Mesodermal cell (in vitro differentiated cells): ENCODE measurements at regions not wholly inside any gene's neighbourhood (a gene's known extent, or its start where the extent isn't known, plus 50 kb on each side); places are given as distances from the start of the nearest gene placed in this dataset.
"Not testable (repeated sequence)": the region's sequence is repeated elsewhere in the genome, so short reads cannot be mapped to it uniquely, and the experiment has no call there.

Experiments
- H3K27ac ChIP-seq: 2 replicates; pipeline ENCODE4 v1.7.0; 2013; ENCODE audit warnings: mild to moderate bottlenecking, low read depth, low read length, moderate library complexity; ENCODE audit not compliant: severe bottlenecking
- H3K36me3 ChIP-seq: 2 replicates; pipeline ENCODE4 v1.7.1; 2013; ENCODE audit warnings: mild to moderate bottlenecking, low read length, moderate library complexity; ENCODE audit not compliant: control insufficient read depth, insufficient read depth
- H3K4me1 ChIP-seq: one replicate; pipeline ENCODE4 v1.7.1; 2013; ENCODE audit warnings: mild to moderate bottlenecking, low read length; ENCODE audit not compliant: insufficient read depth, control insufficient read depth, poor library complexity, severe bottlenecking
- H3K4me3 ChIP-seq: 2 replicates; pipeline ENCODE4 v1.7.0; 2013; ENCODE audit warnings: low read length, control low read depth, mild to moderate bottlenecking; ENCODE audit not compliant: insufficient read depth, poor library complexity, severe bottlenecking; ENCODE audit errors: extremely low read depth
- H3K9me3 ChIP-seq: 2 replicates; pipeline ENCODE4 v1.7.1; 2013; ENCODE audit warnings: mild to moderate bottlenecking, low read length, moderate library complexity; ENCODE audit not compliant: control insufficient read depth
- WGBS, 2 experiments: methylation state at CpG; one replicate each; pipeline ENCODE4 v1.1.5; 2013; ENCODE audit warnings: missing lambda C conversion rate in 2 of 2; ENCODE audit not compliant: insufficient coverage in 2 of 2; 5-methylcytosine and 5-hydroxymethylcytosine counted together

DNA sequence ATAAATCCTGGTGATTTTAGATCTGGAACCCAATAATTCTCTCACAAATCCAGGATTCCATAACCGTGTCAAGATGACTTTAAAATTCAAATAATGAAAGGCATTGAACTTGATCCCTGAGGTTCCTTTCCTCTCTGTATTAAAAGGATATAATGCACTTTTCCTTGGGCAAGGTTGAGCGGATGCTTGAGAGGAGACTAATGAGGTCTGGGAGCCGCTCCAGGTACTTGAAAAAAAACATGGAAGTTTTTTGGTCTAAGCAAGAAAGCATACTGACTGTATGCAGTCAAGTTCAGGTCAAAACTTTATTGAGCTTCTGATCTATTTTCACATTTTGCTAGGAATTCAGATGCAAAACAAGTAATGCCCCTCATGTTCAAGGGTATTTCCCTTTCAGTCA, 318.5 kb downstream of the RAD51AP2 start:
- Histone ChIP-seq H3K4me1 (no peaks in the 10 kb centered on the region), H3K27ac (no peak overlapping the region), H3K36me3 (no peaks in the 10 kb centered on the region), H3K9me3 (no peaks in the 10 kb centered on the region), H3K4me3 (no peak overlapping the region)
- WGBS, 2 experiments, result 86 to 96% methylated on average over 2 to 3 of the region's 3 CpGs

DNA sequence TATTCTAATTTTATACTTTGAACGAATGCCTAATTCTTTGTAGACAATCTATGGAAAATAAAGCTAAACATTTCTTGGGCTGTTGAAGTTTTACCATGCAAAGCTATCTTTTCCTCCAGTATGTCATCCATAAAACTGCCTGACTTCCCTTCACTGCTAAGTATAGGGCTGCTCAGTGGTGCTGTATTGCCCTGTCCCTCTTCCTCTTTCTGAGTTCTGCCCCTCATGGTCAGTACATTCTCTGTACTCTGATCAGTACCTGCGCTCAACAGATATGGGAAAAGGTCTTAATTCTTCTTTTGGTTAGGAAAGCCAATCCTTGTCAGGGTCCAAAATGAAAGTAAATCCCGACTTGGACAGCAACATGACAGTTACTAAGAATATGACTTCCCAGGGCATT, 321.9 kb downstream of the RAD51AP2 start:
- no peaks in the 10 kb centered on the region for H3K4me1 ChIP-seq
- 85 to 91% methylated on average over 2 of the region's 3 CpGs for WGBS, 2 experiments
- no peak overlapping the region for H3K4me3 ChIP-seq
- H3K9me3 ChIP-seq, result no peaks in the 10 kb centered on the region
- H3K36me3 ChIP-seq, result no peaks in the 10 kb centered on the region
- no peak overlapping the region for H3K27ac ChIP-seq

DNA sequence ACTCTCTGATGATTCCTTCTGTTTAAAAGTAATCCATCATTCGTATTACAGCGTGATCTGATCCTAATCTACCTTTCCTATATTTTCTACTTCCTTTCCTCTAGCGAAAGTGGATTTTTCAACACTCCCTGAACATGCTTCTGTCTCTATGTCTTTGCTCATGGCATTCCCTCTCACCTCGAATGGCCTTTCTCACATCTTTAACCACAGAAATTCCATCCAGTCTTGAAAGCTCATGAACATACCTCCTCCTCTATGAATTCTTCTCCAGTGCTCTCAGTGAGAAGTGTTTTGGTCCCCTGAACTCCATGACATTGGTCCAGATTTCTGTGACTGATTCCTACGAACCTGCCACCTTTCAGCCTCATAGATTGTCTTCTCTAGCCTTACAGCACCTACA, 323.2 kb downstream of the RAD51AP2 start:
- H3K4me3 ChIP-seq, result no peak overlapping the region
- 94% methylated on average over 4 of the region's 5 CpGs for WGBS, 2 experiments
- no peaks in the 10 kb centered on the region for H3K36me3 ChIP-seq
- no peak overlapping the region for H3K27ac ChIP-seq
- H3K9me3 ChIP-seq, result no peaks in the 10 kb centered on the region
- no peaks in the 10 kb centered on the region for H3K4me1 ChIP-seq

DNA sequence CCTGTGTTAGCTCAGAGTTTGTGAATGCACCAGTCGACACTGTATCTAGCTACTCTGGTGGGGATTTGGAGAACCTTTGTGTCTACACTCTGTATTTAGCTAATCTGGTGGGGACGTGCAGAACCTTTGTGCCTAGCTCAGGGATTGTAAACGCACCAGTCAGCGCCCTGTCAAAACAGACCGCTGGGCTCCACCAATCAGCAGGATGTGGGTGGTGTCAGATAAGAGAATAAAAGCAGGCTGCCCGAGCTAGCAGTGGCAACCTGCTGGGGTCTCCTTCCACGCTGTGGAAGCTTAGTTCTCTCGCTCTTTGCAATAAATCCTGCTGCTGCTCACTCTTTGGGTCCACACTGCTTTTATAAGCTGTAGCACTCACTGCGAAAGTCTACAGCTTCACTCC, 324.2 kb downstream of the RAD51AP2 start:
- no peaks in the 10 kb centered on the region for H3K9me3 ChIP-seq
- H3K4me3 ChIP-seq, result no peak overlapping the region
- H3K27ac ChIP-seq, result no peak overlapping the region
- no peaks in the 10 kb centered on the region for H3K36me3 ChIP-seq
- 89 to 93% methylated on average over 6 to 9 of the region's 9 CpGs for WGBS, 2 experiments
- H3K4me1 ChIP-seq, result no peaks in the 10 kb centered on the region

DNA sequence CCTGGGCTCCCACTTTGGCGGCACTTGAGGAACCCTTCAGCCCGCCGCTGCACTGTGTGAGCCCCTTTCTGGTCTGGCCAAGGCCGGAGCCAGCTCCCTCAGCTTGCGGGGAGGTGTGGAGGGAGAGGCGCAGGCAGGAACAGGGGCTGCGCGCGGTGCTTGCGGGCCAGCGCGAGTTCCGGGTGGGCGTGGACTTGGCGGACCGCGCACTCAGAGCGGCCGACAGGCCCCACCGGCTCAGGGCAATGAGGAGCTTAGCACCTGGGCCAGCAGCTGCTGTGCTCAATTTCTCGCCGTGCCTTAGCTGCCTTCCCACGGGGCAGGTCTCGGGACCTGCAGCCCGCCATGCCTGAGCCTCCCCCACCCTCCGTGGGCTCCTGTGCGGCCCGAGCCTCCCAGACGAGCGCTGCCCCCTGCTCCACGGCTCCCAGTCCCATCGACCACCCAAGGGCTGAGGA, 324.8 kb downstream of the RAD51AP2 start:
- H3K4me1 ChIP-seq, H3K36me3 ChIP-seq, H3K4me3 ChIP-seq, H3K9me3 ChIP-seq, H3K27ac ChIP-seq: not testable (repeated sequence)
- WGBS, 2 experiments, result 95 to 98% methylated on average over 24 to 26 of the region's 32 CpGs

DNA sequence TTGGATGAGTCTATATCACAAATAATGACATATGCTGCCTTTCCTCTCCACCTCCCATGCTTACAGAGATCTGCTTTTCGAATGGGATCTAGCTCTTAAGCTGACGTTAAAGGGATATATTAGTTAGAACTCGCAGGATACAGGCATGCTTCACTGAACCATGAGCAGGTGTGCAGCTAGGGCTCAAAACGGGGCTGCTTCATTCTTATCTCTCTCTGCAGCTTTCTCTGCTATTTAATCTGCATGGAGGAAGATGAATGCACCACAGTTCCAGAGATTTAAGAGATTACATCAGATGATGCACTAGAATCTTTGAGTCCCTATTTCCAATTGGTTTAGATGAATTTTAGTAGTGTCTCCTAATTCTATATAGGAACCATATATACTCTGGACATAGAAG, 327.0 kb downstream of the RAD51AP2 start:
- Histone ChIP-seq H3K27ac (no peak overlapping the region), H3K9me3 (no peaks in the 10 kb centered on the region), H3K4me3 (no peak overlapping the region), H3K36me3 (no peaks in the 10 kb centered on the region), H3K4me1 (no peaks in the 10 kb centered on the region)
- WGBS, 2 experiments, result 91 to 93% methylated on average over 4 of the region's 4 CpGs

DNA sequence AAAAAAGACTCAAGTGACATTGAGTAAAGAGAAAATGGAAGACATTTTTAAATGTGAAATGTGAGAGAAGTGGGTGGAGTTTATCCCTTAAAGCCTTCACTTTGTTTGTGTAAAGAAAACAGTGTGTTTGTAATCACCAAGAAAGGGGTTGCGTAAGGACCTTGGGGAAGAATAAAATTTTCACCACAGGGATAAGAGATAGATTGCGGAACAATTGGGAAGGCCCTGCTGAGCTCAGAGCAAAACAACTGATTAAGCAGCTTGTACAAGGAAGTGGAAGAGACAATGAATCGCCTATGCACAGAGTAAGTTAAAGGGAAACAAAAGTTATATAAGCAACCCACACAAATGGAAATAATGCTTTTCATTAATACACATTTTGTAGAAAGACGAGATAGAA, 327.7 kb downstream of the RAD51AP2 start:
- Histone ChIP-seq H3K9me3 (no peaks in the 10 kb centered on the region), H3K4me3 (no peak overlapping the region), H3K4me1 (no peaks in the 10 kb centered on the region), H3K27ac (no peak overlapping the region), H3K36me3 (no peaks in the 10 kb centered on the region)
- WGBS, 2 experiments, result 83 to 84% methylated on average over 2 of the region's 4 CpGs

DNA sequence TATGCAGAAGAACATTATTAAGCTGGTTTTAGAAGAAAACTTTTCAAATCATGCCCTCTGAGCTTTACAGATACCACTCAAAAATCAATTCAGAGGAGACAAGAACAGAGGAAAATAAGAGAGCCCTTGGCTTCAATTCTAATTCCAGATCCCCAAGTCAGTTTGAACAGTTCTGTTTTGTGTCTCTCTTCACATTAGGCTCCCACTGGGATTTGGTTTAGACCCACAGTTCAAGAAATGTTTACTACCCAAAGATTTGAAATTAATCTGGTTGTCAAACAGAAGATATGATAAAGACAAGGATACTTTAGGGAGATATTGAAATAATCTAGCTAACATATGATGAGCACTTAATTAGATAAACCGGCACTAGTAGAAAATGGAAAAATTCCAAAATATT, 329.5 kb downstream of the RAD51AP2 start:
- WGBS, 2 experiments, result 100% methylated on average over 1 of the region's 1 CpG; no CpG with 5 or more reads in 1 of the 2 experiments
- no peak overlapping the region for H3K4me3 ChIP-seq
- no peak overlapping the region for H3K27ac ChIP-seq
- no peaks in the 10 kb centered on the region for H3K36me3 ChIP-seq
- no peaks in the 10 kb centered on the region for H3K4me1 ChIP-seq
- no peaks in the 10 kb centered on the region for H3K9me3 ChIP-seq

DNA sequence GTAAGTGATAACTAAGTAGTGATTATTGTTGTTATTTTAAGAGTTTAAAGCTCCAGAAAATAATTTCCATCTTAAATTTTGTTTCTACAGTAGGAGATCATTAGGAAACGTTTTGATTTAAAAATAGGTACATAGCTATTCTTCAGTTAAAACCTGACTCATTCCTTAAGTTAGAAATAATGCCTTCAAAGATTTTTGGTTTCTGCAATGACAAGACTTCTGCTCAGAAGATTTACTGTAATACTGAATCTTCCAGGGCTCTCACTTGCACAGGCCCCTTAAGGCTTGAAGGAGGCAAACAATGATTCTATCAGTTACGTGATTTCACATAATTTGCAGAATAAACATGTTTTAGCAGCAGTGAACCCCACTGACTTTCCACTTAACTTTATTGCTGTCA, 333.7 kb downstream of the RAD51AP2 start:
- WGBS, 2 experiments, result 100% methylated on average over 1 of the region's 2 CpGs; no CpG with 5 or more reads in 1 of the 2 experiments
- no peaks in the 10 kb centered on the region for H3K4me1 ChIP-seq
- no peaks in the 10 kb centered on the region for H3K36me3 ChIP-seq

DNA sequence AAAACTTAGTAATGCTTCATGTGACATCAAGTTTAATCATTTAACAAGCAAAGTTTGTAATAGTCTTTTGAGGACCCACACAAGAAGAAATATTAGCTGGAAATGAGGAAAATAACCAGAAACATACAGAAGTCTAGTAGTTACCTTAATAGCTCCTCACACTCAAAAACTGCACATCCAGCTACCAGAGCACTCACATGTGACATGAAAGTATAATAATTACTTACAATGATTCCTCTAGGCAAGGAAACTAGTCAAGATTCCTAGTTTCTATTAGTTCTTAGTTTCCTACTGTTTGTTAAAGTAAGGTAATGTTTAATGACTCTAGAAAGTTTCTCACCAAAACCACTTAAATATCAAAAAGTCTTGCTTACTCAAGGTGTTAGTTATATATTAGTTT, 335.8 kb downstream of the RAD51AP2 start:
- Histone ChIP-seq H3K4me3 (no peak overlapping the region), H3K9me3 (no peaks in the 10 kb centered on the region), H3K36me3 (no peaks in the 10 kb centered on the region), H3K27ac (no peak overlapping the region), H3K4me1 (no peaks in the 10 kb centered on the region)

More for the DNA sequence above, 333.7 kb downstream of the RAD51AP2 start:
- H3K27ac ChIP-seq, result no peak overlapping the region
- no peaks in the 10 kb centered on the region for H3K9me3 ChIP-seq
- no peak overlapping the region for H3K4me3 ChIP-seq

DNA sequence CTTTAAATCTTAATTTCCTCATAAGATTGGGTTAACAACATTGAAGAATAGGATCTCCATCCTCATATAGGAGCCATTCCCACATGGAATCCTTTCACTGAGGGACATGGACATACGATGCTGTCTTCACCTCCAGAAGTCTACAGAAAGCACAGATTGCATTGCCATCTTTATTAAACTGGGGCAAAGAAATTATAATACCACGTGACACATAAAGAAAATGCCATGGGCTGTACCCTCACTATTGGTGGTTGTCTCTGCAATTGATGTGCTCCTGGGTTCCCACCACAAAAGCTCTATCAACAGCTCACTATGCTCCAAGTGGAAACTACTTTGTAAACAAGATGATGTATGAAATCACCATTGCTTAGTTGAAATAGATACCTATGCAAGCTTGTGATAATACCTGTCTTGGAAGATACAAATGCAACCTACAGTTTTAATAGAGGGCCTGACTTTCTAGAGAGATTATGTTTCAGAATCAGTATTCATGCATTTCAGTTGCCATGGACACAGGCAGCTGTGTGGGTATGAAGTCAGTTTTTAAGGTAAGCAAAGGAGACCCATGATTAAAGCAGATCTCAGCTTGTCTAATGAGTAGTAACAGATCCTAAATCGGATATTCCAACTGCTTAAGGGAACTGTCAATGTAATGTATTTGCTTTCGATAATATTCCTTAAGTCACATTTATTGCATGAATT, 337.0 kb downstream of the RAD51AP2 start:
- 67% methylated on average over 2 of the region's 4 CpGs; no CpG with 5 or more reads in 1 of the 2 experiments for WGBS, 2 experiments
- Histone ChIP-seq H3K27ac (no peak overlapping the region), H3K4me3 (no peak overlapping the region)

More for the DNA sequence above, 337.0 kb downstream of the RAD51AP2 start:
- H3K36me3 ChIP-seq, result no peaks in the 10 kb centered on the region
- no peaks in the 10 kb centered on the region for H3K4me1 ChIP-seq
- no peaks in the 10 kb centered on the region for H3K9me3 ChIP-seq
